Activated CD4-positive, alpha-beta T cell treated with anti-CD3 and anti-CD28 coated beads, Interleukin-2, amount 50 U/mL, for 48 hours (primary cell): ENCODE measurements at regions not wholly inside any gene's neighbourhood (a gene's known extent, or its start where the extent isn't known, plus 50 kb on each side); places are given as distances from the start of the nearest gene placed in this dataset.

ENCODE experiments used
- DNase-seq, 2 experiments: peaks; one replicate each; pipeline ENCODE4 v3.0.0-alpha.2; 2020

GRCh38 chr10:2300231-2300630 lies 562.9 kb upstream of the ADARB2 start:
- no peak for DNase-seq

GRCh38 chr10:2296179-2296891 lies 559.0 kb upstream of the ADARB2 start:
- no peak for DNase-seq

- no peak for DNase-seq
Observed at GRCh38 chr10:2294739-2295138, 557.4 kb upstream of the ADARB2 start.

- no peak for DNase-seq
Observed at GRCh38 chr10:2284071-2284470, 546.7 kb upstream of the ADARB2 start.

GRCh38 chr10:2282202-2282601 lies 544.9 kb upstream of the ADARB2 start:
- DNase-seq = no peak

GRCh38 chr10:2280713-2281300 lies 543.5 kb upstream of the ADARB2 start:
- no peak for DNase-seq

- DNase-seq = no peak
Observed at GRCh38 chr10:2279711-2280110, 542.4 kb upstream of the ADARB2 start.

GRCh38 chr10:2278363-2278762 lies 541.0 kb upstream of the ADARB2 start:
- no peak for DNase-seq

GRCh38 chr10:2263561-2263960 lies 526.2 kb upstream of the ADARB2 start:
- DNase-seq = no peak

- DNase-seq = no peak
Observed at GRCh38 chr10:2262878-2263277, 525.6 kb upstream of the ADARB2 start.

GRCh38 chr10:2262333-2262732 lies 525.0 kb upstream of the ADARB2 start:
- DNase-seq = no peak

- no peak for DNase-seq
Observed at GRCh38 chr10:2256241-2256640, 518.9 kb upstream of the ADARB2 start.

GRCh38 chr10:2252096-2252495 lies 514.8 kb upstream of the ADARB2 start:
- DNase-seq = no peak

GRCh38 chr10:2251631-2252030 lies 514.3 kb upstream of the ADARB2 start:
- no peak for DNase-seq

GRCh38 chr10:2246747-2247146 lies 509.4 kb upstream of the ADARB2 start:
- DNase-seq = no peak

- no peak for DNase-seq
Observed at GRCh38 chr10:2245580-2245979, 508.3 kb upstream of the ADARB2 start.

GRCh38 chr10:2244471-2244870 lies 507.1 kb upstream of the ADARB2 start:
- no peak for DNase-seq

GRCh38 chr10:2236876-2237275 lies 499.6 kb upstream of the ADARB2 start:
- DNase-seq = no peak

GRCh38 chr10:2232479-2232878 lies 495.2 kb upstream of the ADARB2 start:
- DNase-seq = no peak

- DNase-seq = no peak
Observed at GRCh38 chr10:2230478-2230877, 493.2 kb upstream of the ADARB2 start.

GRCh38 chr10:2228320-2228901 lies 491.1 kb upstream of the ADARB2 start:
- no peak for DNase-seq

GRCh38 chr10:2225609-2226008 lies 488.3 kb upstream of the ADARB2 start:
- no peak for DNase-seq

- no peak for DNase-seq
Observed at GRCh38 chr10:2223548-2224320, 486.4 kb upstream of the ADARB2 start.

- no peak for DNase-seq
Observed at GRCh38 chr10:2222631-2223030, 485.3 kb upstream of the ADARB2 start.
